ENCODE measurements at regions not wholly inside any gene's neighbourhood (a gene's known extent, or its start where the extent isn't known, plus 50 kb on each side); places are given as distances from the start of the nearest gene placed in this dataset.
A peak's percentile ranks its signal among the peaks of the same experiment; 100 is the strongest.
"Not testable (repeated sequence)": the region's sequence is repeated elsewhere in the genome, so short reads cannot be mapped to it uniquely, and the experiment has no call there.

GRCh38 chrX:13158911-13159310 lies 114.5 kb upstream of the FAM9C start (continued):
- TF ChIP-seq ZNF513 (tag by site-specific recombination; IDR thresholded peaks at IDR 0.05) (no peak), ZNF704 (tag by site-specific recombination; IDR thresholded peaks at IDR 0.05) (no peak), ZNF311 (tag by site-specific recombination; IDR thresholded peaks at IDR 0.05; ENCODE audit: borderline replicate concordance) (no peak)

- POLR2A ChIA-PET; H3K36me3 ChIP-seq (ENCODE audit: control insufficient read depth in 2 of 2, insufficient read depth in 1 of 2, low read length in 2 of 2): not testable (repeated sequence)
Observed at GRCh38 chrX:13155550-13155949, 111.1 kb upstream of the FAM9C start.

GRCh38 chrX:13153796-13154195 lies 109.4 kb upstream of the FAM9C start:
- Histone ChIP-seq H3K9me3 (ENCODE audit: control insufficient read depth, insufficient read depth, low read depth, low read length) (no peaks in the 10 kb centered on the region; the same call in 1 of the 2 replicates), H3K36me3 (ENCODE audit: control insufficient read depth in 2 of 2, insufficient read depth in 1 of 2, low read length in 2 of 2) (no peaks in the 10 kb centered on the region), H3K27ac (ENCODE audit: extremely low read depth, low read depth, low read length) (no peak overlapping the region), H3K4me3 (ENCODE audit: low read depth, low read length) (no peak overlapping the region), H3K4me1 (ENCODE audit: control insufficient read depth, insufficient read depth, low read length) (no peaks in the 10 kb centered on the region)
- ChIA-PET CTCF (interaction anchor here (0.6 to 1.0 kb wide), 2 partner anchors 76 to 353 kb away, joined by 4 to 5 read pairs; no protein-coding TSS in a partner anchor), POLR2A (no interaction called here)
- TF ChIP-seq ZNF221 (tag by site-specific recombination; IDR thresholded peaks at IDR 0.05; ENCODE audit: borderline replicate concordance), result no peak
- peak; percentile 20 for TF ChIP-seq SETDB1 (IDR thresholded peaks at IDR 0.05; ENCODE audit: insufficient read length, low read length)

More at GRCh38 chrX:13155550-13155949, 111.1 kb upstream of the FAM9C start:
- H3K4me3 ChIP-seq (ENCODE audit: low read depth, low read length); H3K9me3 ChIP-seq (ENCODE audit: control insufficient read depth, insufficient read depth, low read depth, low read length); H3K27ac ChIP-seq (ENCODE audit: extremely low read depth, low read depth, low read length); H3K4me1 ChIP-seq (ENCODE audit: control insufficient read depth, insufficient read depth, low read length): not testable (repeated sequence)
- CTCF ChIA-PET, result interaction anchor here (0.6 kb wide), 1 partner anchor 154 kb away, joined by 3 read pairs; no protein-coding TSS in a partner anchor

- TF ChIP-seq TRIM28 (IDR thresholded peaks at IDR 0.05; ENCODE audit: borderline replicate concordance, low read length), result 0 out of 2 replicates have a peak, but pooled peaks have one; percentile 4
- no peak for TF ChIP-seq ZNF518A (tag by site-specific recombination; conservative IDR thresholded peaks at IDR 0.05; ENCODE audit: low read depth)
- Histone ChIP-seq H3K9me3 (ENCODE audit: control insufficient read depth, insufficient read depth, low read depth, low read length) (no peaks in the 10 kb centered on the region; the same call in 1 of the 2 replicates), H3K27ac (ENCODE audit: extremely low read depth, low read depth, low read length) (no peak overlapping the region), H3K36me3 (ENCODE audit: control insufficient read depth in 2 of 2, insufficient read depth in 1 of 2, low read length in 2 of 2) (no peaks in the 10 kb centered on the region), H3K4me3 (ENCODE audit: low read depth, low read length) (no peak overlapping the region), H3K4me1 (ENCODE audit: control insufficient read depth, insufficient read depth, low read length) (no peaks in the 10 kb centered on the region)
- ChIA-PET POLR2A (interaction anchor here (0.5 kb wide), 1 partner anchor 76 kb away, joined by 4 read pairs; no protein-coding TSS in a partner anchor), CTCF (interaction anchor here (0.6 to 1.5 kb wide), 3 partner anchors 25 to 202 kb away, joined by 3 read pairs; no protein-coding TSS in a partner anchor)
Observed at GRCh38 chrX:13152518-13153185, 108.2 kb upstream of the FAM9C start.
